ENCODE measurements at regions not wholly inside any gene's neighbourhood (a gene's known extent, or its start where the extent isn't known, plus 50 kb on each side); places are given as distances from the start of the nearest gene placed in this dataset.

- H4K20me1 ChIP-seq (ENCODE audit: insufficient read depth), result no peaks in the 10 kb centered on the region
- ATAC-seq (no peak), DNase-seq (ENCODE audit: low read depth, low spot score) (no peak)
- H3K79me2 ChIP-seq (ENCODE audit: insufficient read depth, low read length), result no peaks in the 10 kb centered on the region
- intact Hi-C loops (cut with micrococcal nuclease), result no loop called here
- H3K4me1 ChIP-seq (ENCODE audit: control insufficient read depth in 1 of 2, insufficient read depth in 2 of 2, low read length in 2 of 2), result no peaks in the 10 kb centered on the region
- H3K4me2 ChIP-seq (ENCODE audit: low read length), result no peak overlapping the region
- ChIA-PET POLR2A (no interaction called here), RAD21 (ENCODE audit: low non-redundant PET in 1 of 2, low total read pairs in 2 of 2, uncharacterized antibody in 2 of 2, unreplicated experiment in 2 of 2) (no interaction called here), CTCF (no interaction called here)
- no peaks in the 10 kb centered on the region for H3K9me3 ChIP-seq (ENCODE audit: control insufficient read depth in 1 of 2, insufficient read depth in 1 of 2, low read depth in 1 of 2, low read length in 2 of 2)
- BruUV-seq (replicated peaks), result no TSS peak
- H3K27ac ChIP-seq (ENCODE audit: low read depth, low read length), result no peak overlapping the region
- no peak for TF ChIP-seq ZFX (IDR thresholded peaks at IDR 0.05)
- TF ChIP-seq EZH2phosphoT487 (IDR thresholded peaks at IDR 0.05; ENCODE audit: borderline replicate concordance), result no peak
- TF ChIP-seq SIN3A (IDR thresholded peaks at IDR 0.05; ENCODE audit: low read depth), result no peak
- no peaks in the 10 kb centered on the region for H3K9me2 ChIP-seq (ENCODE audit: insufficient read depth)
- no peak overlapping the region for H3K9ac ChIP-seq (ENCODE audit: low read length)
- no peaks in the 10 kb centered on the region for H3K36me3 ChIP-seq (ENCODE audit: control insufficient read depth in 1 of 2, insufficient read depth in 2 of 2, low read length in 2 of 2)
- H2AFZ ChIP-seq (ENCODE audit: low read depth, low read length, poor library complexity, severe bottlenecking), result no peak overlapping the region
- peaks cover 22% of the 10 kb centered on the region for H3K27me3 ChIP-seq (ENCODE audit: insufficient read depth, low read length)
- H3K4me3 ChIP-seq (replicated peaks in 1 of 2; ENCODE audit: low read depth in 1 of 2, low read length in 2 of 2), result no peak overlapping the region
Measured at GRCh38 chr5:113869611-113870010, 356.1 kb downstream of the YTHDC2 start.

GRCh38 chr5:113871972-113872371, 358.5 kb downstream of the YTHDC2 start:
- POLR2A ChIA-PET, result no interaction called here
- CTCF ChIA-PET, result no interaction called here
- no TSS peak for BruUV-seq (replicated peaks)
- H3K4me3 ChIP-seq (replicated peaks in 1 of 2; ENCODE audit: low read depth in 1 of 2, low read length in 2 of 2), result no peak overlapping the region
- H2AFZ ChIP-seq (ENCODE audit: low read depth, low read length, poor library complexity, severe bottlenecking), result no peak overlapping the region
- H3K36me3 ChIP-seq (ENCODE audit: control insufficient read depth in 1 of 2, insufficient read depth in 2 of 2, low read length in 2 of 2), result no peaks in the 10 kb centered on the region
- H4K20me1 ChIP-seq (ENCODE audit: insufficient read depth), result no peaks in the 10 kb centered on the region
- intact Hi-C loops (cut with micrococcal nuclease), result no loop called here
- no peak overlapping the region for H3K27ac ChIP-seq (ENCODE audit: low read depth, low read length)
- no peaks in the 10 kb centered on the region for H3K9me3 ChIP-seq (ENCODE audit: control insufficient read depth in 1 of 2, insufficient read depth in 1 of 2, low read depth in 1 of 2, low read length in 2 of 2)
- peaks cover 24% of the 10 kb centered on the region for H3K27me3 ChIP-seq (ENCODE audit: insufficient read depth, low read length)
- no peaks in the 10 kb centered on the region for H3K9me2 ChIP-seq (ENCODE audit: insufficient read depth)
- RAD21 ChIA-PET (ENCODE audit: low non-redundant PET in 1 of 2, low total read pairs in 2 of 2, uncharacterized antibody in 2 of 2, unreplicated experiment in 2 of 2), result no interaction called here
- no peaks in the 10 kb centered on the region for H3K79me2 ChIP-seq (ENCODE audit: insufficient read depth, low read length)
- no peaks in the 10 kb centered on the region for H3K4me1 ChIP-seq (ENCODE audit: control insufficient read depth in 1 of 2, insufficient read depth in 2 of 2, low read length in 2 of 2)
- TF ChIP-seq POLR2AphosphoS5 (IDR thresholded peaks at IDR 0.05; ENCODE audit: low read depth, low read length) (no peak), FOSL1 (IDR thresholded peaks at IDR 0.05; ENCODE audit: low read depth) (no peak), ZBTB33 (IDR thresholded peaks at IDR 0.05; ENCODE audit: extremely low read depth, insufficient replicate concordance, low read length) (no peak), SIN3A (IDR thresholded peaks at IDR 0.05; ENCODE audit: low read depth) (no peak)
- DNase-seq (ENCODE audit: low read depth, low spot score) (no peak), ATAC-seq (no peak)
- no peak overlapping the region for H3K4me2 ChIP-seq (ENCODE audit: low read length)
- no peak overlapping the region for H3K9ac ChIP-seq (ENCODE audit: low read length)
